ENCODE measurements at regions not wholly inside any gene's neighbourhood (a gene's known extent, or its start where the extent isn't known, plus 50 kb on each side); places are given as distances from the start of the nearest gene placed in this dataset.

- POLR2A ChIA-PET, result interaction anchor here (1.5 kb wide), 1 partner anchor 18 kb away, joined by 3 read pairs; no protein-coding TSS in a partner anchor
- no peak for TF ChIP-seq CTCF (IDR thresholded peaks at IDR 0.05; ENCODE audit: control extremely low read depth, extremely low read depth, low read depth, missing control alignments)
- DNase-seq (ENCODE audit: extremely low spot score), result no peak
- CTCF ChIA-PET, result interaction anchor here (1.4 to 1.5 kb wide), 2 partner anchors 34 to 57 kb away, joined by 3 to 5 read pairs; no protein-coding TSS in a partner anchor
These were observed 215.2 kb downstream of the AUH start for GRCh38 chr9:91146391-91147019.

- no peak for TF ChIP-seq CTCF (IDR thresholded peaks at IDR 0.05; ENCODE audit: control extremely low read depth, extremely low read depth, low read depth, missing control alignments)
- ChIA-PET POLR2A (interaction anchor here (0.6 to 1.5 kb wide), 2 partner anchors 18 kb away, joined by 3 read pairs; no protein-coding TSS in a partner anchor), CTCF (interaction anchor here (1.4 to 1.5 kb wide), 2 partner anchors 35 to 58 kb away, joined by 3 to 5 read pairs; no protein-coding TSS in a partner anchor)
- DNase-seq (ENCODE audit: extremely low spot score), result no peak
These were observed 214.5 kb downstream of the AUH start for GRCh38 chr9:91147079-91147708.

- ChIA-PET CTCF (interaction anchor here (0.9 to 1.3 kb wide), 2 partner anchors 14 to 17 kb away, joined by 3 to 4 read pairs; no protein-coding TSS in a partner anchor), POLR2A (no interaction called here)
- DNase-seq (ENCODE audit: extremely low spot score), result no peak
- no peak for TF ChIP-seq CTCF (IDR thresholded peaks at IDR 0.05; ENCODE audit: control extremely low read depth, extremely low read depth, low read depth, missing control alignments)
These were observed 213.4 kb downstream of the AUH start for GRCh38 chr9:91148306-91148705.

GRCh38 chr9:91150273-91150997 is 211.3 kb downstream of the AUH start:
- no peak for TF ChIP-seq CTCF (IDR thresholded peaks at IDR 0.05; ENCODE audit: control extremely low read depth, extremely low read depth, low read depth, missing control alignments)
- DNase-seq (ENCODE audit: extremely low spot score), result no peak
- CTCF ChIA-PET, result interaction anchor here (0.8 to 1.4 kb wide), 4 partner anchors 9 to 232 kb away, joined by 3 to 4 read pairs (median 4); no protein-coding TSS in a partner anchor
- POLR2A ChIA-PET, result interaction anchor here (0.9 kb wide), 1 partner anchor 42 kb away, joined by 3 read pairs; no protein-coding TSS in a partner anchor

GRCh38 chr9:91150998-91151717 is 210.6 kb downstream of the AUH start:
- CTCF ChIA-PET, result interaction anchor here (0.7 to 2.2 kb wide), 7 partner anchors 10 to 276 kb away, joined by 3 to 7 read pairs (median 4); no protein-coding TSS in a partner anchor
- POLR2A ChIA-PET, result interaction anchor here (0.9 kb wide), 1 partner anchor 41 kb away, joined by 3 read pairs; no protein-coding TSS in a partner anchor
- peak; percentile 82 for DNase-seq (ENCODE audit: extremely low spot score)
- TF ChIP-seq CTCF (IDR thresholded peaks at IDR 0.05; ENCODE audit: control extremely low read depth, extremely low read depth, low read depth, missing control alignments), result no peak

All from GM10248 (cell line).